ENCODE measurements at regions not wholly inside any gene's neighbourhood (a gene's known extent, or its start where the extent isn't known, plus 50 kb on each side); places are given as distances from the start of the nearest gene placed in this dataset.

DNA sequence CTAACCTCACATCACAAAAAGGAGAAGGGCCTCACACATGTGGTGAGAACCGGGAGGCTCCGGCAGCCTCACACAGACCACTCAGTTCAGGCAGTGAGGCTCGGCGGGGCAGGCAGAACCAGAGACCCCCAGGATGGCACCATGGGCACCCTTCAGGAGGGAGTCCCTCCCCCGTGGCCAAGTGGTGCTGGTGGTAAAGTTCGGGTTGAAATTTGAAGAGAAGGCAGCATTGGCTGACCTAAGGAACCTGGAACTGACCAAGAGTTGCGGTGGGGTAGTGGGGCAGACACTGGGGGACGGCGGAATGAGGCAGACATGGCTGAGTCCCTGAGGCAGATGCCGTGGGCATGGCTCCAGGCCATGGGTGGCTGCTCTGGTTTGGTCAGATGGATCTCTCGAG, 239.3 kb upstream of the MYT1L start:
- TF ChIP-seq, protein P1, sequence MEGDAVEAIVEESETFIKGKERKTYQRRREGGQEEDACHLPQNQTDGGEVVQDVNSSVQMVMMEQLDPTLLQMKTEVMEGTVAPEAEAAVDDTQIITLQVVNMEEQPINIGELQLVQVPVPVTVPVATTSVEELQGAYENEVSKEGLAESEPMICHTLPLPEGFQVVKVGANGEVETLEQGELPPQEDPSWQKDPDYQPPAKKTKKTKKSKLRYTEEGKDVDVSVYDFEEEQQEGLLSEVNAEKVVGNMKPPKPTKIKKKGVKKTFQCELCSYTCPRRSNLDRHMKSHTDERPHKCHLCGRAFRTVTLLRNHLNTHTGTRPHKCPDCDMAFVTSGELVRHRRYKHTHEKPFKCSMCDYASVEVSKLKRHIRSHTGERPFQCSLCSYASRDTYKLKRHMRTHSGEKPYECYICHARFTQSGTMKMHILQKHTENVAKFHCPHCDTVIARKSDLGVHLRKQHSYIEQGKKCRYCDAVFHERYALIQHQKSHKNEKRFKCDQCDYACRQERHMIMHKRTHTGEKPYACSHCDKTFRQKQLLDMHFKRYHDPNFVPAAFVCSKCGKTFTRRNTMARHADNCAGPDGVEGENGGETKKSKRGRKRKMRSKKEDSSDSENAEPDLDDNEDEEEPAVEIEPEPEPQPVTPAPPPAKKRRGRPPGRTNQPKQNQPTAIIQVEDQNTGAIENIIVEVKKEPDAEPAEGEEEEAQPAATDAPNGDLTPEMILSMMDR (IDR thresholded peaks at IDR 0.05) = no peak
- TF ChIP-seq POLR2A (IDR thresholded peaks at IDR 0.05) = no peak

All from right lobe of liver (tissue), 4 donors.